SK-N-SH (cell line): ENCODE measurements at regions not wholly inside any gene's neighbourhood (a gene's known extent, or its start where the extent isn't known, plus 50 kb on each side); places are given as distances from the start of the nearest gene placed in this dataset.

Source experiments
- CHD2 ChIP-seq: fragments of 150-350 bp; IDR thresholded peaks from 2 replicates; pipeline ENCODE4 v1.6.1; 2018; ENCODE audit warnings: low read length; ENCODE audit not compliant: partially characterized antibody
- CTCF ChIP-seq: fragments of 200-600 bp; sonication (generic); IDR thresholded peaks from 2 replicates; pipeline ENCODE4 v1.6.1; 2017; ENCODE audit warnings: antibody characterized with exemption, mild to moderate bottlenecking, moderate library complexity
- ELF1 ChIP-seq: IDR thresholded peaks from 2 replicates; pipeline ENCODE4 v1.4.0; 2012
- FOSL2 ChIP-seq: IDR thresholded peaks from 2 replicates; pipeline ENCODE4 v1.4.0; 2012; ENCODE audit warnings: low read depth, mild to moderate bottlenecking, moderate library complexity, borderline replicate concordance
- FOXM1 ChIP-seq: IDR thresholded peaks from 2 replicates; pipeline ENCODE4 v1.4.0; 2012; ENCODE audit warnings: low read depth, mild to moderate bottlenecking
- GATA2 ChIP-seq: sonication (generic); formaldehyde crosslinking; IDR thresholded peaks from 2 replicates; pipeline ENCODE4 v1.5.0; 2020; ENCODE audit warnings: mild to moderate bottlenecking, missing genetic modification reagents
- POLR2AphosphoS5 ChIP-seq: IDR thresholded peaks from 2 replicates; pipeline ENCODE4 v1.6.1; 2012; ENCODE audit warnings: low read depth, low read length
- RAD21 ChIP-seq: IDR thresholded peaks from 2 replicates; pipeline ENCODE4 v1.6.1; 2012; ENCODE audit warnings: mild to moderate bottlenecking, low read length
- RFX5 ChIP-seq: IDR thresholded peaks from 2 replicates; pipeline ENCODE4 v1.6.1; 2012; ENCODE audit warnings: mild to moderate bottlenecking, improper control_type of control experiment, low read length
- SIN3A ChIP-seq: IDR thresholded peaks from 2 replicates; pipeline ENCODE4 v1.6.1; 2012; ENCODE audit warnings: low read depth, mild to moderate bottlenecking, low read length, moderate library complexity, borderline replicate concordance
- USF2 ChIP-seq: fragments of 150-350 bp; IDR thresholded peaks from 2 replicates; pipeline ENCODE4 v1.6.1; 2017; ENCODE audit warnings: antibody characterized with exemption, low read length, low read depth, borderline replicate concordance
- TF ChIP-seq, protein P1 (sequence below): IDR thresholded peaks from 2 replicates; pipeline ENCODE4; 2012
- TF ChIP-seq, protein P2 (sequence below): IDR thresholded peaks from 2 replicates; pipeline ENCODE4 v1.6.1; 2012; ENCODE audit warnings: mild to moderate bottlenecking, low read depth, low read length, moderate library complexity
- TF ChIP-seq, protein P3 (sequence below): IDR thresholded peaks from 2 replicates; pipeline ENCODE4 v1.4.0; 2012; ENCODE audit warnings: low read depth, borderline replicate concordance

DNA sequence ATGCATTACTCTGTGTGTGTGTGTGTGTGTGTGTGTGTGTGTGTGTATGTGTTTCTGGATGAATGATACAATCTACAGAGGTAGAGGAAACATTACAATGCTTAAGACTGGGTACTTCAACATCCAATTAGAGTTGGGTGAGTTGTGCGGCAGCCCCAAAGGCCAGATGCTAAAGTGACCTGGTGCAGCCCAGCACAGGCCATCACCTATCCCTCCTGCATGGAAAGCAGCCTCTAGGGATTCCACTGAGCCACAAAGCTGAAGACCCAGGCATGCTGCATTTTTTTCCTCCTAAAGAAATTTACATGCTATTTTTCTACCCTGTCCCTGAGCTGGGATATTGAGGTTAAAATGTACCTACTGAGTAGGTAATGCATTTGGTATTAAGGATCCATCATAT, 79.1 kb upstream of the ETAA1 start:
- TF ChIP-seq RFX5 (no peak), CTCF (no peak), FOXM1 (no peak), GATA2 (CRISPR knock-in tag) (no peak), USF2 (no peak), CHD2 (no peak), RAD21 (no peak), SIN3A (no peak), ELF1 (no peak), FOSL2 (no peak), POLR2AphosphoS5 (no peak)
- TF ChIP-seq, protein P1, sequence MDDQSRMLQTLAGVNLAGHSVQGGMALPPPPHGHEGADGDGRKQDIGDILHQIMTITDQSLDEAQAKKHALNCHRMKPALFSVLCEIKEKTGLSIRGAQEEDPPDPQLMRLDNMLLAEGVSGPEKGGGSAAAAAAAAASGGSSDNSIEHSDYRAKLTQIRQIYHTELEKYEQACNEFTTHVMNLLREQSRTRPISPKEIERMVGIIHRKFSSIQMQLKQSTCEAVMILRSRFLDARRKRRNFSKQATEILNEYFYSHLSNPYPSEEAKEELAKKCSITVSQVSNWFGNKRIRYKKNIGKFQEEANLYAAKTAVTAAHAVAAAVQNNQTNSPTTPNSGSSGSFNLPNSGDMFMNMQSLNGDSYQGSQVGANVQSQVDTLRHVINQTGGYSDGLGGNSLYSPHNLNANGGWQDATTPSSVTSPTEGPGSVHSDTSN = no peak
- TF ChIP-seq, protein P2, sequence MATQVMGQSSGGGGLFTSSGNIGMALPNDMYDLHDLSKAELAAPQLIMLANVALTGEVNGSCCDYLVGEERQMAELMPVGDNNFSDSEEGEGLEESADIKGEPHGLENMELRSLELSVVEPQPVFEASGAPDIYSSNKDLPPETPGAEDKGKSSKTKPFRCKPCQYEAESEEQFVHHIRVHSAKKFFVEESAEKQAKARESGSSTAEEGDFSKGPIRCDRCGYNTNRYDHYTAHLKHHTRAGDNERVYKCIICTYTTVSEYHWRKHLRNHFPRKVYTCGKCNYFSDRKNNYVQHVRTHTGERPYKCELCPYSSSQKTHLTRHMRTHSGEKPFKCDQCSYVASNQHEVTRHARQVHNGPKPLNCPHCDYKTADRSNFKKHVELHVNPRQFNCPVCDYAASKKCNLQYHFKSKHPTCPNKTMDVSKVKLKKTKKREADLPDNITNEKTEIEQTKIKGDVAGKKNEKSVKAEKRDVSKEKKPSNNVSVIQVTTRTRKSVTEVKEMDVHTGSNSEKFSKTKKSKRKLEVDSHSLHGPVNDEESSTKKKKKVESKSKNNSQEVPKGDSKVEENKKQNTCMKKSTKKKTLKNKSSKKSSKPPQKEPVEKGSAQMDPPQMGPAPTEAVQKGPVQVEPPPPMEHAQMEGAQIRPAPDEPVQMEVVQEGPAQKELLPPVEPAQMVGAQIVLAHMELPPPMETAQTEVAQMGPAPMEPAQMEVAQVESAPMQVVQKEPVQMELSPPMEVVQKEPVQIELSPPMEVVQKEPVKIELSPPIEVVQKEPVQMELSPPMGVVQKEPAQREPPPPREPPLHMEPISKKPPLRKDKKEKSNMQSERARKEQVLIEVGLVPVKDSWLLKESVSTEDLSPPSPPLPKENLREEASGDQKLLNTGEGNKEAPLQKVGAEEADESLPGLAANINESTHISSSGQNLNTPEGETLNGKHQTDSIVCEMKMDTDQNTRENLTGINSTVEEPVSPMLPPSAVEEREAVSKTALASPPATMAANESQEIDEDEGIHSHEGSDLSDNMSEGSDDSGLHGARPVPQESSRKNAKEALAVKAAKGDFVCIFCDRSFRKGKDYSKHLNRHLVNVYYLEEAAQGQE = no peak
- TF ChIP-seq, protein P3, sequence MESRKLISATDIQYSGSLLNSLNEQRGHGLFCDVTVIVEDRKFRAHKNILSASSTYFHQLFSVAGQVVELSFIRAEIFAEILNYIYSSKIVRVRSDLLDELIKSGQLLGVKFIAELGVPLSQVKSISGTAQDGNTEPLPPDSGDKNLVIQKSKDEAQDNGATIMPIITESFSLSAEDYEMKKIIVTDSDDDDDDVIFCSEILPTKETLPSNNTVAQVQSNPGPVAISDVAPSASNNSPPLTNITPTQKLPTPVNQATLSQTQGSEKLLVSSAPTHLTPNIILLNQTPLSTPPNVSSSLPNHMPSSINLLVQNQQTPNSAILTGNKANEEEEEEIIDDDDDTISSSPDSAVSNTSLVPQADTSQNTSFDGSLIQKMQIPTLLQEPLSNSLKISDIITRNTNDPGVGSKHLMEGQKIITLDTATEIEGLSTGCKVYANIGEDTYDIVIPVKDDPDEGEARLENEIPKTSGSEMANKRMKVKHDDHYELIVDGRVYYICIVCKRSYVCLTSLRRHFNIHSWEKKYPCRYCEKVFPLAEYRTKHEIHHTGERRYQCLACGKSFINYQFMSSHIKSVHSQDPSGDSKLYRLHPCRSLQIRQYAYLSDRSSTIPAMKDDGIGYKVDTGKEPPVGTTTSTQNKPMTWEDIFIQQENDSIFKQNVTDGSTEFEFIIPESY = no peak
